ENCODE measurements at regions not wholly inside any gene's neighbourhood (a gene's known extent, or its start where the extent isn't known, plus 50 kb on each side); places are given as distances from the start of the nearest gene placed in this dataset.

DNA sequence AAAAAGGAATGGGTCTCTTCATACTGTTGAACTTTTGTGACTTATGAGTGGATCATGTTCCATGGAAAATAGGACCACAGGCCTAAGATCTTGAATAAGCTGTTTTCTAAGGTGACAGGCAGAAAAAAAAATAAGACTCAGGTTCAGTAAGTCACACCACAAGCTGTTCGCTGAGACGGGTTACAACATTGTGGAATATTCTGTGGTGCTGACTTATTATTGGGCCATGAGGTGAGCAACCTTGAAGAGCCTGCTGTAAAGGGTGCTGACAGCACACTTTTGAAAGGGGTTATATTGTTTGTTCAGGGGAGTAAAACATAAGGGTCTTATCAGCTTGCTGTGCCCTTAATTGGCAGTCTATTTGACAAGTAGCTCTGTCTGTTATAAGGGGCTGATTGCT, 439.8 kb upstream of the SLC14A2 start:
- H3K27ac Mint-ChIP-seq: no peak overlapping the region

DNA sequence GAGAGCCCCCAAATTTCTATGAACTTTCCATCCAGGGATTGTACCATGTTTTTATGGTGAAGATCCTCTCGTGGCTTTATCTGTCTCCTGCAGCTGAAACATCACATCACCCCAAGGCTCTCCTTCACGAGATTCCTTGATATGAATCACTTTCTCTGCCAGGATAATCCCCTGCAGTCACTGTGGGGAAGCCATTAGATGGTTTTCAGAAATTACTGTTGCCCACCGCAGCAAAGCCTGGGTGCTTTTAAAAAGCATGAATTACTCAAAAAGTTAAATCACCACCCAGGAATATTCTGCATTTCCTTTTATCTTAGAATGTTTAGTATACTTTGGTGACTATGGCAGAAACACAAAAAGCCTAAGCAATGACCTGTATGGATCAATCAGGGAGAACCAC, 428.4 kb upstream of the SLC14A2 start:
- Mint-ChIP-seq H3K4me3 (no peak overlapping the region), H3K27ac (no peak overlapping the region), H3K4me1 (no peaks in the 10 kb centered on the region), H3K27me3 (ENCODE audit: low read depth in 3 of 3) (peaks cover 0 to 1% (median 0%) of the 10 kb centered on the region in 3 donors), H3K9me3 (peaks cover 0 to 2% (median 0%) of the 10 kb centered on the region in 7 donors), H3K36me3 (no peaks in the 10 kb centered on the region)
- Histone ChIP-seq H3K36me3 (replicated peaks in 1 of 2; ENCODE audit: control insufficient read depth in 1 of 2, insufficient read depth in 2 of 2, low read length in 2 of 2) (no peaks in the 10 kb centered on the region), H3K27ac (ENCODE audit: low read depth in 1 of 2, low read length in 2 of 2) (no peak overlapping the region), H3K9ac (ENCODE audit: insufficient read depth, low read length, poor library complexity, severe bottlenecking) (no peak overlapping the region), H3K4me2 (replicated peaks; ENCODE audit: extremely low read depth, low read length, poor library complexity, severe bottlenecking) (no peak overlapping the region), H2AFZ (ENCODE audit: insufficient read depth, low read depth, low read length, poor library complexity, severe bottlenecking) (no peak overlapping the region), H3K4me1 (ENCODE audit: control insufficient read depth in 1 of 2, insufficient read depth in 2 of 2, low read length in 2 of 2) (no peaks in the 10 kb centered on the region), H3K9me3 (replicated peaks in 1 of 2; ENCODE audit: control insufficient read depth in 1 of 2, insufficient read depth in 1 of 2, low read length in 2 of 2) (no peaks in the 10 kb centered on the region), H3K4me3 (replicated peaks in 1 of 3; ENCODE audit: low read depth in 2 of 3, low read length in 3 of 3) (no peak overlapping the region), H3K27me3 (ENCODE audit: control insufficient read depth in 2 of 2, insufficient read depth in 2 of 2, low read length in 2 of 2) (no peaks in the 10 kb centered on the region), H3K79me2 (ENCODE audit: insufficient read depth, low read length) (no peaks in the 10 kb centered on the region), H4K20me1 (ENCODE audit: insufficient read depth, low read length) (no peaks in the 10 kb centered on the region)
- TF ChIP-seq, protein P1, sequence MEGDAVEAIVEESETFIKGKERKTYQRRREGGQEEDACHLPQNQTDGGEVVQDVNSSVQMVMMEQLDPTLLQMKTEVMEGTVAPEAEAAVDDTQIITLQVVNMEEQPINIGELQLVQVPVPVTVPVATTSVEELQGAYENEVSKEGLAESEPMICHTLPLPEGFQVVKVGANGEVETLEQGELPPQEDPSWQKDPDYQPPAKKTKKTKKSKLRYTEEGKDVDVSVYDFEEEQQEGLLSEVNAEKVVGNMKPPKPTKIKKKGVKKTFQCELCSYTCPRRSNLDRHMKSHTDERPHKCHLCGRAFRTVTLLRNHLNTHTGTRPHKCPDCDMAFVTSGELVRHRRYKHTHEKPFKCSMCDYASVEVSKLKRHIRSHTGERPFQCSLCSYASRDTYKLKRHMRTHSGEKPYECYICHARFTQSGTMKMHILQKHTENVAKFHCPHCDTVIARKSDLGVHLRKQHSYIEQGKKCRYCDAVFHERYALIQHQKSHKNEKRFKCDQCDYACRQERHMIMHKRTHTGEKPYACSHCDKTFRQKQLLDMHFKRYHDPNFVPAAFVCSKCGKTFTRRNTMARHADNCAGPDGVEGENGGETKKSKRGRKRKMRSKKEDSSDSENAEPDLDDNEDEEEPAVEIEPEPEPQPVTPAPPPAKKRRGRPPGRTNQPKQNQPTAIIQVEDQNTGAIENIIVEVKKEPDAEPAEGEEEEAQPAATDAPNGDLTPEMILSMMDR (IDR thresholded peaks at IDR 0.05): no peak
- WGBS (ENCODE audit: insufficient coverage): no CpG with 5 or more reads among the region's 3 CpGs
- intact Hi-C loops (cut with micrococcal nuclease): no loop called here
- DNase-seq: no peak

More for the DNA sequence above, 439.8 kb upstream of the SLC14A2 start:
- H3K4me1 Mint-ChIP-seq: peaks cover 2% of the 10 kb centered on the region
- H3K36me3 Mint-ChIP-seq: no peaks in the 10 kb centered on the region
- Histone ChIP-seq H3K36me3 (replicated peaks in 1 of 2; ENCODE audit: control insufficient read depth in 1 of 2, insufficient read depth in 2 of 2, low read length in 2 of 2) (no peaks in the 10 kb centered on the region), H3K4me1 (ENCODE audit: control insufficient read depth in 1 of 2, insufficient read depth in 2 of 2, low read length in 2 of 2) (no peaks in the 10 kb centered on the region), H3K4me2 (replicated peaks; ENCODE audit: extremely low read depth, low read length, poor library complexity, severe bottlenecking) (no peak overlapping the region), H3K9me3 (replicated peaks in 1 of 2; ENCODE audit: control insufficient read depth in 1 of 2, insufficient read depth in 1 of 2, low read length in 2 of 2) (no peaks in the 10 kb centered on the region), H3K79me2 (ENCODE audit: insufficient read depth, low read length) (no peaks in the 10 kb centered on the region), H3K27me3 (ENCODE audit: control insufficient read depth in 2 of 2, insufficient read depth in 2 of 2, low read length in 2 of 2) (no peaks in the 10 kb centered on the region), H2AFZ (ENCODE audit: insufficient read depth, low read depth, low read length, poor library complexity, severe bottlenecking) (no peak overlapping the region), H3K4me3 (replicated peaks in 1 of 3; ENCODE audit: low read depth in 2 of 3, low read length in 3 of 3) (no peak overlapping the region), H4K20me1 (ENCODE audit: insufficient read depth, low read length) (no peaks in the 10 kb centered on the region), H3K9ac (ENCODE audit: insufficient read depth, low read length, poor library complexity, severe bottlenecking) (no peak overlapping the region), H3K27ac (ENCODE audit: low read depth in 1 of 2, low read length in 2 of 2) (no peak overlapping the region)
- peaks cover 0 to 8% (median 2%) of the 10 kb centered on the region in 7 donors for H3K9me3 Mint-ChIP-seq
- intact Hi-C loops (cut with micrococcal nuclease): no loop called here
- DNase-seq: no peak
- TF ChIP-seq, protein P1 (IDR thresholded peaks at IDR 0.05): no peak
- H3K4me3 Mint-ChIP-seq: no peak overlapping the region
- 100% methylated on average over 2 of the region's 2 CpGs for WGBS (ENCODE audit: insufficient coverage)
- peaks cover 0 to 5% (median 1%) of the 10 kb centered on the region in 3 donors for H3K27me3 Mint-ChIP-seq (ENCODE audit: low read depth in 3 of 3)
